ENCODE measurements at regions not wholly inside any gene's neighbourhood (a gene's known extent, or its start where the extent isn't known, plus 50 kb on each side); places are given as distances from the start of the nearest gene placed in this dataset.

GRCh38 chr21:15627011-15627410 is 102.8 kb upstream of the USP25 start:
- TF ChIP-seq POLR2A (IDR thresholded peaks at IDR 0.05) (no peak), CTCF (IDR thresholded peaks at IDR 0.05) (no peak), POLR2AphosphoS5 (IDR thresholded peaks at IDR 0.05) (no peak)

All from suprapubic skin (tissue), 4 donors.